Stimulated activated CD4-positive, alpha-beta T cell treated with anti-CD3 and anti-CD28 coated beads, TNF-alpha, amount 100 ng/mL, for 48 hours (primary cell): ENCODE measurements at regions not wholly inside any gene's neighbourhood (a gene's known extent, or its start where the extent isn't known, plus 50 kb on each side); places are given as distances from the start of the nearest gene placed in this dataset.
"Not testable (repeated sequence)": the region's sequence is repeated elsewhere in the genome, so short reads cannot be mapped to it uniquely, and the experiment has no call there.

ENCODE experiments used
- DNase-seq, 3 donors: peaks; one replicate each; pipeline ENCODE4 v3.0.0-alpha.2; 2020; ENCODE audit warnings: low read depth in 3 of 3

DNA sequence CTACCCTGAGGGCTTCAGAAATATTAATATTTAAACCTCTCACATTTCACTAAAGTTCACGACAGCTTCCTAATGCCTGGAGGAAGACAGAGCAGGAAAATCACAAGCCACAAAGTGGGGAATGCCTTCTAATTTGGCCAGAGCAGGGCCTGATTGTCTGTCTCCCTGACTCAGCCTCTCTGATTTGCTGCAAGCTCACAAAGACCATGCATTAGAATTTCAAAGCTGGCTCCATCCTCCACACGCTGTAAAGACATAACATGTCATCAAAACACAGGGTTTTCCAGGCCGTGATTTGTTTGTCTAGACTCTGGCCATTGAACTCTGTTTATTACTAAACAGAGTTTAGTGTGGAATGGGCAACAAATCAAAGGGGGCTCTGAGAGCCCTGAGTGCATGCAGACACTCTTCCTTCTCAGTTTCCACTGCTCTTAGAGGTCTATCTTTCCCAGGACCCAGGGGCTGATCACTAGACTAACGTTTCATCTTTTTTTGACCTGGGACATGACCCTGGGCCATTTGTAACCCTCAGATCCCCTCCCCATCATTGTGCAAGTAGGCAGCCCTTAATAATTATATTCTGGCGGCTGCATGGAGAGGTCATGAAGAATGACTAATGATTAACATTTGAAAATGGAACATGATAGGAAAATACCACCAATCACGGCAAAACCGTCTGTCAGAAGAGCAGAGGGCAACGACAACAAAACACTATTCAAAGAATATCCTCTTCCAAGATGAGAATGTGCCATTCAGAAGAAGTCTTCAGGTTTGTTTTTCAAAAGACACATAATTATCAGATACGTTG is 140.2 kb downstream of the ENC1 start:
- no peak for DNase-seq

DNA sequence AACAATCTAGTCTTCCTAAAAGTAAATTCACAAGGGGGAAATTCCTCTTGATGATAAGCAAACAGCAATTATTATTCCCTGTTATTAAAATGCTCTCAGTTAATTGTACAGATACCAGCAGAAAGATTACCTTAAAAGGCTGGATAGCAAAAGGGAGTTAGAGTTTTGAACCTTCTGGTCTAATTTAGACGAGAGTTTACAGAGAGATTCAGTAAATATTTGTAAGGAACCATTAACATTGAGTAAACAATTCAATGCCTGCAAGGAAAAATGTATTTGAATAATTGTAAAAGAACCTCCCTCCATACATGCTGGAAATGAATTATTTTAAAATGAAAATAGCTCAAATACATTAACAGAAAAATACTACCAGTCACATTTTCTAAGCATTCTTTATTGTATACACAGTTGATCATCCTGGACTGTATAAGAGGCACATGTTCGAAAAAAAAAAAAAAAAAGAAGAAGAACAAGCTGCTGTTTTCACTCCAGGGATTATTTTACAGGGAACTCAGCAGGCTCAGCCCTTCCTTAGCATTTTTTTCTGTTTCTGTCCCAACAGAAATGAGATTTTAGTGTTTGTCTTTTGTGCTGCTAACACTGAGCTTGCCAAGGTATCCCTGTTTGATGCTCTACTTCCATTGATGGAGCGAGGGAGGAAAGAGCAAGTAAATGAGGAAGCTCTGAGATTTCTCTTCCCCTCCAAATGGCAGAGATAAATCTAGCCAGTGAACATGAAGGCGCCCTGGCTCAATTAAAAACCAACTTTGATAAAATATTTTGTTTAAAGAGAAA is 141.1 kb downstream of the ENC1 start:
- DNase-seq, result no peak

GRCh38 chr5:74497706-74498105 is 142.8 kb downstream of the ENC1 start:
- DNase-seq, result no peak

GRCh38 chr5:74493411-74493810 is 147.1 kb downstream of the ENC1 start:
- no peak for DNase-seq

DNA sequence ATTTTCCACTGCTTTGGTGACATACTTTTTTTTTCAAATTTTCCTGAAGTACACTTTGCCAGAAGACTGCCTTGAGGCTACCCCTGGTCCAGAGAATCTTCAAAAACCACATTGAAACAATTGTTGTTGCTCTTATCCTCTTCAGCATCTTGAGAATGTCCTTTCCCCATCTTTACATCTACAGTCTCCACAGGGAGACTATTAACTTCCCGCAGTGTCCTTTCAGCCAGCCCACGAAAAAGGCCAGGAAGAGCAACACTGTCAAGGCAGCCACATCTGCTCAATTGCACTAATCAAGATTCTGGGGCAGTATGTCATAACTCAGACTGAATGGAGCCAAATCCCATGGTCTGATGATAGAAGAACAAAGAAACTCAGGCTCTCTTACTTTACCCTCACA is 148.3 kb downstream of the ENC1 start:
- DNase-seq, result no peak

DNA sequence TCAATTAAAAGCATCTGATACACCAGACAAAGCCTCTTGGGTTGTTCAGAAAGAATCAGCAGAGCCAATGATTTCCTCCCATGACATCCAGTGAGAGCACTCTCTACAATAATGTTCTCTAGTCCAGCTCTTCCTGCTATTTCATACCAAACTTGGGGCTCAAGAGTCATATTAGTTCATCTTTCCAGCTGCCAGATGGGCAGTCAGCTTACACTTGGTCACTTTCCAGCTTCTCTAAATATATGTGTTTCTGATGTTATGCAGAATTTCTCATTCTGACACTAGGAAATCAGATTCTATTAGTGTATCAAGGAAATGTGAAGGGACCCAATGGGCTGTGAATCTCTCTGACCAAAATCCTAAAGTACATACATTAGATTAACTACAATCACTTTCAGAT is 148.9 kb downstream of the ENC1 start:
- DNase-seq, result no peak

GRCh38 chr5:74490814-74491213 is 149.7 kb downstream of the ENC1 start:
- no peak for DNase-seq

DNA sequence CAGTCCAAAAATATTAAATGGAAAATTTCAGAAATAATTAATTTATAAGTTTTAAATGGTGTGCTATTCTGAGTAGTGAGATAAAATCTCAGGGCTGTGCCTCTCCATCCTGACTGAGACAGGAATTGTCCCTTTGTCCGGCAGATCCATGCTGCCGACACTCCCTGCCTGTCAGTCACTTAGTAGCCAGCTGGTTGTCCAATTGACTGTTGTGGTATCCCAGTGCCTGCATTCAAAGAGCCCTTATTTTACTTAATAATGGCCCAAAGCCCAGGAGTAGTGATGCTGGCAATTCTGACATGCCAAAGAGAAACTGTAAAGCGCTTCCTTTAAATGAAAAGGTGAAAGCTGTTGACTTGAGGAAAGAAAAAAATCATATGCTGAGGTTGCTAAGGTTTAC is 157.5 kb downstream of the ENC1 start:
- DNase-seq, result no peak

GRCh38 chr5:74482523-74482922 is 158.0 kb downstream of the ENC1 start:
- DNase-seq, result no peak

GRCh38 chr5:74481357-74481756 is 159.2 kb downstream of the ENC1 start:
- not testable (repeated sequence) for DNase-seq

- DNase-seq, result no peak
These were observed 160.3 kb downstream of the ENC1 start for GRCh38 chr5:74480201-74480600.

GRCh38 chr5:74478328-74478727 is 162.2 kb downstream of the ENC1 start:
- DNase-seq, result no peak

- no peak for DNase-seq
These were observed 162.8 kb downstream of the ENC1 start for GRCh38 chr5:74477761-74478160.

GRCh38 chr5:74476819-74477453 is 163.6 kb downstream of the ENC1 start:
- DNase-seq, result no peak

GRCh38 chr5:74476046-74476818 is 164.3 kb downstream of the ENC1 start:
- no peak for DNase-seq

DNA sequence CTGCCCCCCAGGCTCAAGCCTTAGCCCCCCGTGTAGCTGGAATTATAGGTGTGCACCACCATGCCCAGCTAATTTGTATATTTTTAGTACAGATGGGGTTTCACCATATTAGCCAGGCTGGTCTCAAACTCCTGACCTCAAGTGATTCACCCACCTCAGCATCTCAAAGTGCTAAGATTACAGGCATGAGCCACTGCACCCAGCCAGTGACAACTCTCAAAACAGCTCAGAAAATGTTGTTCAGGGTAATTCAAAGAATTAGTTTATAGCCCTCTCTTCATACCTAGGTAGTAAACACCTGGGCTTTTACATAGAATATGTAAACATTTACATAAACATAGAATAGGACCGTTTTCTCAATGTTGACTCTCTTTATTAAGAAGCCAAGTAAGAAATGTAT is 168.7 kb downstream of the ENC1 start:
- DNase-seq, result no peak

GRCh38 chr5:74469234-74469994 is 171.1 kb downstream of the ENC1 start:
- no peak for DNase-seq

- no peak for DNase-seq
These were observed 172.1 kb downstream of the ENC1 start for GRCh38 chr5:74468421-74468820.

DNA sequence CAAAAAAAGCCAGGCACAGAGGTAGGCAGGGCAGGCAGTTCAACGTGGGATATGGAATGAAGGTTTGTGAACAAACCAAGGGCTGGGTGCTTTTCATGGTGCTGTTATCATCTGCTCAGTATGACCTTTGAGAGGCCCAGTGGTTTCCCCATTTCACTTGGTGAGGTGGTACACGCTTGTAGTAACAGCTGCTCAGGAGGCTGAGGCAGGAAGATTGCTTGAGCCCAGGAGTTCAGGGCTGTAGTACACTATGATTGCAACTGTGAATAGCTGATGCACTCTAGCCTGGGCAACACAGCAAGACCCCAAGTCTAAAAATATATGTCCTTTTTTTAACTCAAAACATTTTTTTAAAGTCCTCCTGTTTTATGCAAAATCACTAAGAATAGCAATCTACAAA is 174.8 kb downstream of the ENC1 start:
- no peak for DNase-seq

DNA sequence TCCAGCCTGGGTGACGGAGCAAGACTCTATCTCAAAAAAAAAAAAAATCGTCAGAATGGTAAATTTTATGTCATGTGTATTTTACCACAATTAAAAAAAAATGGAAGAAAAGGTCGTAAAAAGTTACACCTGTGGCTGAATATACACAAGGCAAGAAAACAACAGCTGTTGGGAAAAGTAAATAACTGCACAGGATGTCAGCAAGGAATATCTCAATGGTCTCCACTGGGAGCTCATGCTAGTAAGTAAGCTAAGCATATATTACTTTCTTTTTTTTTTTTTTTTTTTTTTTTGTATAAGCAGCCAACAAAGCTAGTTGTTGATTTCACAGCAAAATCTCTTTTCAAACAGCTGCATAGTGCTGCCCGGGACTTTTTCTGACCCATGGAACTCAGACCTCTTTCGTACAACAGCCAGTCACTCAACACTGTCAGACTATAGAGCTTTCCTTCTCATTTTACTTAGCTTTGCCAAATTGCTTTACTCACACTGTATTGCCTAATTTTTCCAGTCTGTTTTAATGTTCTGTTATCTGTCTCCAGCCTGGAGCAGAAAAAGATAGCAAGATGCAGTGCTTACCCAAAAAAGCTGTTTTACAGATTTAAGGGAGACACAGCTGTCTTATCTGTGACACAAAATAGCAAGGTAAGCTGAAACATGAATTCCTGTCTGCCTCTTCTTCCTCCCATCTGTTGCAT is 175.9 kb downstream of the ENC1 start:
- no peak for DNase-seq

DNA sequence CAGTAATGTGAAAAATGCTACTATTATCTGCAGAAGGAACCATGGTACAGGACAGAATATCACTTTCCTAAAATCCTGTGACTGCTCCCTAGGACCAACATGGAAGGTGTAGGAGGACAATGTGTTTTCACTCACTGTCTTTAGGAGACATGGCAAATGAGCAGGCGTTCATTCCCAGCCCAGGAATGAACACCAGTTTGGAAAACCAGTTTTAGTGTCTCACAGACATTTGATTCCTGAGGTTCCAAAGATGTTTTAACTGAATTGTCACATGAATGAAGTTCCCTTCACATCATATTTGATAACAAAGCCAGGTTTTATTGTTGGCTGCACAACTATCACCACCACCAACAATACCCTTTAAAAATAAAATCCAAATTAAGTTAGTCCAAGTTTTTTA is 178.2 kb downstream of the ENC1 start:
- no peak for DNase-seq
